B cell (primary cell): ENCODE measurements at regions not wholly inside any gene's neighbourhood (a gene's known extent, or its start where the extent isn't known, plus 50 kb on each side); places are given as distances from the start of the nearest gene placed in this dataset.
"Not testable (repeated sequence)": the region's sequence is repeated elsewhere in the genome, so short reads cannot be mapped to it uniquely, and the experiment has no call there.

Experiments used
- EZH2 ChIP-seq: IDR thresholded peaks from 2 replicates; pipeline ENCODE4 v1.6.1; 2012; ENCODE audit warnings: borderline replicate concordance, low read depth, mild to moderate bottlenecking, moderate library complexity, low read length; ENCODE audit not compliant: insufficient read depth, poor library complexity, severe bottlenecking
- TF ChIP-seq, protein P1 (sequence below): fragments of 200-600 bp; IDR thresholded peaks from one replicate; pipeline ENCODE4 v1.8.0; 2022; ENCODE audit warnings: antibody characterized with exemption, mild to moderate bottlenecking

DNA sequence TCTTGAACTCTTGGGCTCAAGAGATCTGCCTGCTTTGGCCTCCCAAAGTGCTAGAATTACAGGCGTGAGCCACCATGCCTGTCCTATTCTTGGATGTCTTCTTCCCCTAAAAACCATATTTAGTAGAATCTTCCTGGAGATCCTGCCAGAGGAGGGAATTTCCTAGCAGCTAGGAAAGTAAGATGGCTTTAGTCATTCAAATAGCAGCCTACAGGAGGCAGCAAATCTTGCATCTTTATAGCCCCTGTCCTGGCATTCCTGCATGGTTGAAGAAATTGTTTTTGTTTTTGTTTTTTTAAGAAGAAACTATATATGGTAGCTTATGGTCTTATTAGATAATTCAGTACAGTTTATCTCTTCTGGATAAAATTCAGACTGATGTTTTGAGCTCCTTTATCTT is 83.2 kb upstream of the AGTPBP1 start:
- TF ChIP-seq, protein P1, sequence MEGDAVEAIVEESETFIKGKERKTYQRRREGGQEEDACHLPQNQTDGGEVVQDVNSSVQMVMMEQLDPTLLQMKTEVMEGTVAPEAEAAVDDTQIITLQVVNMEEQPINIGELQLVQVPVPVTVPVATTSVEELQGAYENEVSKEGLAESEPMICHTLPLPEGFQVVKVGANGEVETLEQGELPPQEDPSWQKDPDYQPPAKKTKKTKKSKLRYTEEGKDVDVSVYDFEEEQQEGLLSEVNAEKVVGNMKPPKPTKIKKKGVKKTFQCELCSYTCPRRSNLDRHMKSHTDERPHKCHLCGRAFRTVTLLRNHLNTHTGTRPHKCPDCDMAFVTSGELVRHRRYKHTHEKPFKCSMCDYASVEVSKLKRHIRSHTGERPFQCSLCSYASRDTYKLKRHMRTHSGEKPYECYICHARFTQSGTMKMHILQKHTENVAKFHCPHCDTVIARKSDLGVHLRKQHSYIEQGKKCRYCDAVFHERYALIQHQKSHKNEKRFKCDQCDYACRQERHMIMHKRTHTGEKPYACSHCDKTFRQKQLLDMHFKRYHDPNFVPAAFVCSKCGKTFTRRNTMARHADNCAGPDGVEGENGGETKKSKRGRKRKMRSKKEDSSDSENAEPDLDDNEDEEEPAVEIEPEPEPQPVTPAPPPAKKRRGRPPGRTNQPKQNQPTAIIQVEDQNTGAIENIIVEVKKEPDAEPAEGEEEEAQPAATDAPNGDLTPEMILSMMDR: not testable (repeated sequence)
- TF ChIP-seq EZH2: not testable (repeated sequence)
